ENCODE measurements at regions not wholly inside any gene's neighbourhood (a gene's known extent, or its start where the extent isn't known, plus 50 kb on each side); places are given as distances from the start of the nearest gene placed in this dataset.
A peak's percentile ranks its signal among the peaks of the same experiment; 100 is the strongest.
"Not testable (repeated sequence)": the region's sequence is repeated elsewhere in the genome, so short reads cannot be mapped to it uniquely, and the experiment has no call there.

GRCh38 chr2:64918220-64918886 lies 70.8 kb upstream of the SLC1A4 start:
- no peak for DNase-seq (ENCODE audit: low read depth)

GRCh38 chr2:64919261-64919660 lies 69.9 kb upstream of the SLC1A4 start:
- no peak for DNase-seq (ENCODE audit: low read depth)

GRCh38 chr2:64922482-64923384 lies 66.5 kb upstream of the SLC1A4 start:
- no peak for DNase-seq (ENCODE audit: low read depth)

DNA sequence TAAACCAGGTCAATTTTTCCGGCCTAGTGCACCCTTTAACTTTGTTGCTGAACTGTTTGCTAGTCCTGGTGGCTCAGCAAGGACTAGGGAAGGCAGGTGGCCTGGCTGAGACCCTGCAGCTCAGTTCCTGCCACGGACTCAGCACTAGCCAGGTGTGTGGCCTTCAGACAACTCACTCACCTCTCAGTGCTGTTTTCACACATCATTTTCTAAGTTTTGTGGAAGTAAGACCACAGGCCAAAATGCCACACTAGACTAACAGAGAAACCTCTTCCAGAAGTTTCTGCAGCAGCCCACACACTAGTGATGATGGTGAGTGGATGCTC lies 65.9 kb upstream of the SLC1A4 start:
- no peak for DNase-seq (ENCODE audit: low read depth)

GRCh38 chr2:64924170-64924934 lies 64.8 kb upstream of the SLC1A4 start:
- DNase-seq (ENCODE audit: low read depth), result no peak

DNA sequence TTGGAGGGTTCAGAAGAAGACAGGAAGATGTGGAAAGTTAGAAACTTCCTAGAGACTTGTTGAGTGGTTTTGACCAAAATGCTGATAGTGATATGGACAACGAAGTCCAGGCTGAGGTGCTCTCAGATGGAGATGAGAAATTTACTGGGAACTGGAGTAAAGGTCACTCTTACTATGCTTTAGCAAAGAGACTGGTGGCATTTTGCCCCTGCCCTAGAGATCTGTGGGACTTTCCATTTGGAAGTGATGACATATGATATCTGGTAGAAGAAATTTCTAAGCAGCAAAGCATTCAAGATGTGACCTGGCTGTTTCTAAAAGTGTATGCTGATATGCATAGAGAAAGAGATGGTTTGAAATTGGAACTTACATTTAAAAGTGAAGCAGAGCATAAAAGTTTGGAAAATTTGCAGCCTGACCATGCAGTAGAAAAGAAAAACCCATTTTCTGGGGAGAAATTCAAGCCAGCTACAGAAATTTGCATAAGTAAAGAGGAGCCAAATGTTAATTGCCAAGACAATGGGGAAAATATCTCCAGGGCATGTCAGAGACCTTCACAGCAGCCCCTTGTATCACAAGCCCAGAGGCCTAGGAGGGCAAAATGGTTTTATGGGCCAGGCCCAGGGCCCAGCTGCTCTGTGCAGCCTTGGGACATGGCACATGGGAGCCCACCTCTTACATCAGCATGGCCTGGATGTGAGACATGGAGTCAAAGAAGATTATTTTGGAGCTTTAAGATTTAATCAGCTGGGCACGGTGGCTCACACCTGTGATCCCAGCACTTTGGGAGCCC lies 63.1 kb upstream of the SLC1A4 start:
- not testable (repeated sequence) for DNase-seq (ENCODE audit: low read depth)

- DNase-seq (ENCODE audit: low read depth), result no peak
These were observed 60.4 kb upstream of the SLC1A4 start for GRCh38 chr2:64928813-64929212.

DNA sequence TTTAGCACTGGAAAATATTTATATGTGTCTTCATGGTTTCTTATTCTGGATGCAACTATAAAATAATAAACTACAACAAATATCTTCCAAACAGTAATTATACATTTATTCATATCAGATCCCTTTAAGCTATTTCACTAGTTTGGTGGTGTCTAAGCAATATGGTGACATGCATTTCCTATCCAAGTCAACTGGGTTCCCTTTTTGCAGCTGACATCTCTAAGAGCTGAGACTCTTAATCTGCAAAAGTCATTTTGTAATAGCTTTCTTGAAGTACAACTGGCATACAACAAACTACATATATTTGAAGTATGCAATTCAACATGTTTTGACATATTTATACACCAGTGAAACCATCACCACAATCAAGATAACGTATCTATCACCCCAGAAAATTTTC lies 59.9 kb upstream of the SLC1A4 start:
- DNase-seq (ENCODE audit: low read depth), result no peak

GRCh38 chr2:64930258-64930671 lies 58.9 kb upstream of the SLC1A4 start:
- no peak for DNase-seq (ENCODE audit: low read depth)

DNA sequence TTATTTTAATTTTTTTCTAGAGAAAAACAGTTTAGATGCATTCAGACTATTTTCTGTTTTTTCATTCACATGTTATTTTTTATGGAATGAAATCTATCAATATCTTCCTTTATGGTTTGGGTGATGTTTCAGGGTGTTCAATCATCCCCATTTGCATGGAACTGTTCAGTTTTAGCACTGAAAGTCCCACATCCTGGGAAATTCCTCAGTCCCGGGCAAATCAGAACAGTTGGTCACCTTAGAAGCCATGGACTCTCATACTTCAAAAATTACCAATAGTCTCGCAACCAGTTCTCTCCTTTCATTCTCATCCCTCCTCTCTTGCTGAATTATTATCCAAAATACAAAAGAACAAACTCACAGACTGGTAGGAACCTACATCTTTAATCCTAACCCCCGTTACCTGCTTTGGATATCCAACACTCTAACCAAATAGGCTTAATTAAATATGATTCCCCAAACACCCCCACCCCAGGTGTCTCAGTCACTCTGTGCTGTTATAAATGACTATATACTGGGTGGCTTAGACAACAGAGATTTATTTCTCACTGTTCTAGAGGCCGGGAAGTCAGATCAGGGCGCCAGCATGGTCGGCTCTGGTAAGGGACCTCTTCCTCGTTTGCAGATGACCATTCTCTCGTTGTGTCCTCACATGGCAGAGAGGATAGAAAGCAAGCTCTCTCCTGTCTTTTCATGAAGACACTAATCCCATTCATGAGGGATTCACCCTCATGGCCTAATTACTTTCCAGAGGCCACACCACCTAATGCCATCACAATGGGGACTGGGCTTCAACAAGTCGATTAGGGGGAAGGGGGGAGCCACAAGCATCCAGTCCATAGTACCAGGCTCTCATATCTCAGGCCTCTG lies 57.7 kb upstream of the SLC1A4 start:
- DNase-seq (ENCODE audit: low read depth), result no peak

DNA sequence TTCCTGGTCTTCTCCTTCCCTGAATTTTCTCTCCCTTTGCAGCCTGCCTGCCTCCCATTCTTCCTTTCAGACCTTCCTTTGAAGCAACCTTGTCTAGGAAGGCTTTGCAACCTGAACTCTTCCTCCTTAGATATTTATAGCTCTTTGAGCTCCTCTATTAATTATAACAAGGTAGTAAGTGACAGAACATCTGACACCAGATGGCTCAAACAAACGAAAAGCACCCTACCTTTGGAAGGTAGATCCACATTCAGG lies 57.2 kb upstream of the SLC1A4 start:
- no peak for DNase-seq (ENCODE audit: low read depth)

- DNase-seq (ENCODE audit: low read depth), result no peak
These were observed 56.6 kb upstream of the SLC1A4 start for GRCh38 chr2:64932371-64933216.

- DNase-seq (ENCODE audit: low read depth), result no peak
These were observed 54.7 kb upstream of the SLC1A4 start for GRCh38 chr2:64934530-64934929.

GRCh38 chr2:64936809-64937208 lies 52.4 kb upstream of the SLC1A4 start:
- DNase-seq (ENCODE audit: low read depth), result no peak

DNA sequence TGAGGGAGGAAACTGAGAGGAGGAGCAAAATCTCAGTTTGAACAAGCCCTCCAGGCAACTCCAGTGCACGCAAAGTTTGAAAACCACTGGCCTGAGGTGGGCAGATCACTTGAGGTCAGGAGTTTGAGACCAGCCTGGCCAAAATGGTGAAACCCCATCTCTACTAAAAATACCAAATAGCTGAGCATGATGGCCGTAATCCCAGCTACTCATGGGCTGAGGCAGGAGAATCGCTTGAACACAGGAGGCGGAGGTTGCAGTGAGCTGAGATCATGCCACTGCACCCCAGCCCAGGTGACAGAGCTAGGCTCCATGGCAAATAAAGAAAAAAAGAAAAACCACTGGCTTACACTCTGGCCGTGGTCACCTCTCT lies 51.9 kb upstream of the SLC1A4 start:
- DNase-seq (ENCODE audit: low read depth), result not testable (repeated sequence)

DNA sequence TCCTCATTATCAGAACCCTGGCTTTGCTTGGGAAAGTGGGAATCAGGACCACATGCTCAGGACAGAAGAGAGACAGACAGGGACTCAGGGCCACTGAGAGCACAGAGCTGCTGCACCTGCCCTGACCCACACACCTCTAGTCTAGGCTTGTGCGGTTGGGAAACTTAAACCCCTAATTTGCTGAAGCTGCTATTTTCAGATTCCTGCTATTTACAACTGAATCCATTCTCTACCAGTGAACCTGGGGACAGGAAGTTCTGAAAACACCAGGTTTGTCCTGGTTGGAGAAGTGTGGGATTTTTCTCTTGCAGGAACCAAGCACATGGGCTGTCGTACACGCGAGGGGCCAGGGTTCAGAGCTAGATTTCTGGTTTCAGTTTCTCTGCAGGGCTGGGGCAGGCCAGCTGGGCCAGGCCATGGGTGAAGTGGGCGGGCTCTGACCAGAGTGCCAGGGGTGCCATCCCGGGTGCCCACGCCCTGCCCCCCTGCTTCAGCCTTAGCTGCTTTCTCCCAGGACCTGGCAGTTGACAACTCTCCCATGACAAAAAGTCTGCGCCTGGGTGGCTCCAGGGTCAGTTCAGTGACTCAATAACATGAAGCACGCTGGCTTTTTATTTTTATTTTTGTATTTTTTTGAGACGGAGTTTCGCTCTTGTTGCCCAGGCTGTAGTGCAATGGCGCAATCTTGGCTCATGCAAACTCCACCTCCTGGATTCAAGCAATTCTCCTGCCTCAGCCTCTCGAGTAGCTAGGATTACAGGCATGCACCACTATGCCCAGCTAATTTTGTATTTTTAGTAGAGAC lies 51.3 kb upstream of the SLC1A4 start:
- no peak for DNase-seq (ENCODE audit: low read depth)

GRCh38 chr2:64938607-64939285 lies 50.5 kb upstream of the SLC1A4 start:
- no peak for DNase-seq (ENCODE audit: low read depth)

- DNase-seq (ENCODE audit: low read depth), result peak; percentile 11
These were observed 49.8 kb upstream of the SLC1A4 start for GRCh38 chr2:64939332-64939917.
